ENCODE measurements at regions not wholly inside any gene's neighbourhood (a gene's known extent, or its start where the extent isn't known, plus 50 kb on each side); places are given as distances from the start of the nearest gene placed in this dataset.

DNA sequence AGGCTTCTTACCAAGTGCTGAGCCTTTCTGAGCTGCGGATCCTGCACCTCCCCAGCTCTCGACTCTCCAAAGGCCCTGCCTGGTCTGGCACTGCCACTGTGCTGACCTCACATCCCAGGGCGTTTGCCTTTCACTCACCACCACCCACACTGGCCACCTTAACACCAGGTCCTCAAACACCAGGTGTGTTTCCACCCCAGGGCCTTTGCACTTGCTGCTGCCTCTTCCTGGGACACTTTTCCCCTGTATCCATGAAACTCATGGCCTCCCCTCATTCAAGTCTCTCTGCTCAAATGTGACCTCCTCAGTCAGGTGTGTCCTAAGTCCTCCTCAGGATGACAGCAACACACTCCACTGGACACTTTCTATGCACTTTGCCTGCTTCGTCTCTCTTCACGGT lies 51.4 kb upstream of the ANO1 start:
- DNase-seq (ENCODE audit: low spot score) = peak; percentile 29

- DNase-seq (ENCODE audit: low spot score) = peak; percentile 17
Measured at GRCh38 chr11:70027451-70027850, 50.7 kb upstream of the ANO1 start.

DNA sequence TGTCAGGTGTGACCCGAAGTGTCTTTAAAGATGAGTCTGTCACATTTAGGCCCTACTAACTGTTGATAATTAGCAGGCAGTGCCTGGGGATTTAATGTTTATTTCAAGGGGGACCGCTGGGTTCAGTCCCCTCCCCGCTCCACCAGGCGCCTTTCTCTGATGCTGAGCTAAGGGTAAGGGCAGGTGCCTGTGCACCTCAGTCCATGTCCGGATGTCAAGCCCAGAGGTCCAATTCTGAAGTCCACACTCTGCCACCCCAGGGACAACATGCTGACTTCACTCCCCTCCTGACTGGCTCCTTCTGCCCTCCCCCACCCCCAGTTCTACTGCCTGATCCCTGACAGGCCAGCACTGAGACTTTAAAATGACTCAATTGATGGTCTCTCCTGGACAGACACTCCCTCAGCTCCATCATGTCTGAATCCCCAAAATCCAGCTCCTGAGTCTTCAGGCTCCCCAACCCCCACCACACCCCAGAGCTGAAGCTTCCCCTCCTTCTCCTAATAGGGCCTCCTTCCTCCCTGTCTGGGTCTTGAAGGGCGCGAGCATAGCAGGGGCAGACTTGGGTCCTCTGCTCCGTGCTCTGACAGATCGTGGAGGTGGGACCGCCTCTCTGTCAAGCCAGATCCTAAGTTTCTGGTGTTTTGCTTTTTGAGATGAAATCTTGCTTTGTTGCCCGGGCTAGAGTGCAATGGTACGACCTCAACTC lies 49.8 kb upstream of the ANO1 start:
- DNase-seq (ENCODE audit: low spot score) = peak; percentile 22
